ENCODE measurements at regions not wholly inside any gene's neighbourhood (a gene's known extent, or its start where the extent isn't known, plus 50 kb on each side); places are given as distances from the start of the nearest gene placed in this dataset.
"Not testable (repeated sequence)": the region's sequence is repeated elsewhere in the genome, so short reads cannot be mapped to it uniquely, and the experiment has no call there.

- no peak for DNase-seq (ENCODE audit: low read depth)
These were observed 760.4 kb downstream of the MCTP2 start for GRCh38 chr15:94991718-94992117.

- no peak for DNase-seq (ENCODE audit: low read depth)
These were observed 778.3 kb downstream of the MCTP2 start for GRCh38 chr15:95009635-95010034.

DNA sequence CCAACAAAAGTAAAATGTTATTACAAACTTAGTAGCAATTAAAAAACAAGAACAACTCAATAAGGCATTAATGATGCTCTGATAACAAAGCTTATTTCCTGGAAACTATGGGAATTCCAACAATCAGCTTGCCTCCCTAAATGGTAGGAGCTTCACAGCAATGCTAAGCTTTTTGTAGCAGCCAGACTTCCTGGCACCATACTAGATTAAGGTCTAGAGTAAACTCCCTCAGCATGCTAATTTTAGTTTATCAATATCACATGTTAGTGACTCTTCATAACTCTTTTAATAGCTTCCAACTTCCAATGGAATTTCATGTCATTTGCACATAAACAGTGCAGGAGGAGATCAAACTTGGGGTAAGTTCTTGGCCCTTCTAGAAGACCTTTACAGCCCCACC lies 782.0 kb downstream of the MCTP2 start:
- DNase-seq (ENCODE audit: low read depth) = no peak

GRCh38 chr15:95016511-95017229 lies 785.3 kb downstream of the MCTP2 start:
- DNase-seq (ENCODE audit: low read depth) = no peak

- DNase-seq (ENCODE audit: low read depth) = no peak
These were observed 786.4 kb downstream of the MCTP2 start for GRCh38 chr15:95017666-95018328.

DNA sequence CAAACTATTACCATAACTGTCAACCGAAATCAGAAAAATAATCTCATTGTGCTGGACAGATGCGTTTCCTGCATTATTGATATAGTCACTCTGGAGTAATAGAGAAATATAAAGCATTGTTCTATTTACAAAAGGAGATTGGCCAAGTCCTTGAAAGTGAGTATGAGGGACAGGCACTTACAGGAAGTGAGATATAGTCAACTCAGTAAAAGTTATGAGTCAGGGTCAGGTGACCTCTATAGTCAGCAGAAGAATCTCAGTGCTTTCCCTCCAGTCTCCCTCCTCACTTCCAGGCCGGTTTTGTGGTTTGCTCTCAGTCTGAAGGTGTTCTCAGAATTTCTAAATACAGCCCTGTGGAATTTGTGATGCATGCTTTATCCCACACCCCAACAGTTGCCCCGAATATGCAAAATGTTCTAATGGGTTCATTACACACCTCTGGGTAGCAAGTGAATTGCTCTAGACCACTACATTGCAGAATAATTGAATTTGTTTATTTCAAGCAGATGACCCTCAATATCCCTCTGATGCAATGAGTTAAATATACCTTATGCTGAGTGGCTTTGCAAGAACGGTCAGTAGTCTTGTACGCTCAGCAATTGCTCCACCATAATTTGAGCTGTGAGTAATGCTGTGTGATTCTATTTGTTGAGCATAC lies 787.7 kb downstream of the MCTP2 start:
- DNase-seq (ENCODE audit: low read depth) = peak; percentile 75

DNA sequence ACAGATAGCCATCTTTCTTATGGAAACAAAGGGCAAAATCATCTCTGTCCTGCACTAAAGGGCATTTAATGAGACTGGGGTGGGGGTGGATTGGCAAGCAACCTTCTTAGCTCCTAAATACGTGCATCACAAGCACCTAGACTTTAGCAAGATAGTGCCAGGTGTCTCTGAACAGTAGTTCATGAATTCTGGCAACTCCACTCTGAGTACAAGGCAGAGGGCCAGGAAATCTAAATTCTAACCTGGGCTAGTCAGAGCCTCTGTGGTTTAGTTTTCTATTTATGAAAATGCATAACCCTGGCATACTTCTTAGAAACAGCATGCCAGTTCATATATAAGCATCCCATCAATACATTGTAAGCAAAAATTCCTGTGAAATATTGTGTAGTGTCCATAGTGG lies 788.5 kb downstream of the MCTP2 start:
- no peak for DNase-seq (ENCODE audit: low read depth)

DNA sequence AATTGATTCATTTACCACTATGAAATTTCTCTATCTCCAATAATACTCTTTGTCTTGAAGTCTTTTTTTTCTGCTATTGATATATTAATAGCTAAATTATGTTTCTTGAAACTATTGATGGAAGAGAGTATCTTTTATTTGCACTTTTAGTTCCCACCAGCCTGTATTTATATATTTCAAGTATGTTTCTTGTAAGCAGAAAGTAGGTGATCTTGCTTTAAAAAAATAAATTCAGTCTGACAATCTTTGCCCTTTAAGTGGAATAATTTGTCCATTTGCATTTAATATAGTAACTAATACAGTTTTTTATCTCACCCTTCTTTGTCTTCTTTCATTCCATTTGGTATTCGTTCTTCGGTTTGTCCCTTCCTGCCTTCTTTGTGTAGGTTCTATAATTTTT lies 790.5 kb downstream of the MCTP2 start:
- no peak for DNase-seq (ENCODE audit: low read depth)

DNA sequence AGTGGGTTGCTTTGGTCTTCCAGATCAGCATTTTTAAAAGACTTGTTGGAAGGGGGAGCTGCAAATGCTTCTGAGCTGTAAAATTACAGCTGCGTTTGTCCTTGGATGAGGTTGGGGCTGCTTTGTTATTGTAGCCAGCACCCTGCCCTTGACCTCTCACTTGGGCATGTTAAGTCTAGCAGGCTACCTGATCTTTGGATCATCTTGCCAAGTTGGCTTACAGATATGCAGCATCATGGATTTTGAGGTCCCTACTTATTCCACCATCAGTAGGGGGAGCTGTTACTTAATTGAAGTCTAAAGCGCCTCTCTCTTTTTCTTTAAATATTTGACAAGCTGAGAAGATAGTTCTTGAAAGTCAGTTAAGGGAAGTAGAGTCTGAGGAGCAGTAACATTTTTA lies 793.0 kb downstream of the MCTP2 start:
- no peak for DNase-seq (ENCODE audit: low read depth)

DNA sequence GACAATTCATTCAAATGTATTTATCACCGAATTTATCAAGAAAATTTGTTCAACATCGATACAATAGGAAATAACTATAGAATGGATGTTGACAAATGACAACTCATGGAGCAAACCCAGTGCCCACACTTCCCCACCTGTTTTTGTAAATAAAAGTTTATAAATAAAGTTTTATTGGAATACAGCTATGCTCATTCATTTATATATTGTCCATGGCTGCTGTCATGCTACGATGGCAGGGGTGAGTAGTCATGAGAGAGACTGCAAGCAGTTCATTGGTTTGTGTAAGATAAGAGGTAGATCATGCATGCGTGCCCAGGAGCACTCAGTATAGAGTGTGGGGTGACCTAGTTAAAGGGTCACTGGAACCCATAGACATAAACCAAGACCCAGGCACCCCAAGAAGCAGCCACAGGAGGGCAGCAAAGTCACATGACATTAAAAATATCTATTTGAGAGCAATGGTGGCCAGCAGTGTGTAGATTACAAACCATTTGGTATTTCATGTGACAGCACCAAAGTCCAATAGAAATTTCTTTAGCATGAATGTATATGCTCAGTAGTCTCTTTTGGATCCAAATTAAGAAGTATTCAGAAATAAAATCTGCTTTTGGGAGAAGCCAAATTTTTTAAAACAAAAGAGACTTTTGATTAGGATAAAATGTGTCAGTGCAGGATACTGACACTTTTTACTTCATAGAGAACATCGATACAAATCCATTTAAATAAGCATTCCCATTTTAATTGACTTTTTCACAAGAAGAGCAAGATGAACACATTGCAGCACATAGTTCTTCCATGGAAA lies 794.8 kb downstream of the MCTP2 start:
- DNase-seq (ENCODE audit: low read depth) = peak; percentile 62

GRCh38 chr15:95027981-95028380 lies 796.6 kb downstream of the MCTP2 start:
- DNase-seq (ENCODE audit: low read depth) = no peak

- DNase-seq (ENCODE audit: low read depth) = no peak
These were observed 800.8 kb downstream of the MCTP2 start for GRCh38 chr15:95032156-95032555.

DNA sequence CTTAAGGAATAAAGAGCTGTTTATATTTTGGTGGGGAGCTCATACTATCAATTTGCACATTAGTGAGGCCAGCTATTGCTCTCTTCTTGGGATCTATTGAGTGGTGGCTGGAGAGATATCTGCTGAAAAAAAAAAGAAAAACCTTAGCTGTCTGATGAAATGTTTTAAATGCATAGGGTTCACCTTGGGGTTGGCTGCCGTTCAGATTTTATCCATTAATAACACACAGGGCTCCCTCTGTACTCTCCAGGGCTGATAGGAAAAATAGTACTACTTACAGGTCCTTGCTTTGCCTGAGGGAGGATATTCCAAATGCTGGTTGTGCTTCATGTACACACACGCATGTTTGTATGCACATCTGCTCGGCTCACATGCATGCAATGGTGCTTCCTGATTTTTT lies 803.7 kb downstream of the MCTP2 start:
- no peak for DNase-seq (ENCODE audit: low read depth)

DNA sequence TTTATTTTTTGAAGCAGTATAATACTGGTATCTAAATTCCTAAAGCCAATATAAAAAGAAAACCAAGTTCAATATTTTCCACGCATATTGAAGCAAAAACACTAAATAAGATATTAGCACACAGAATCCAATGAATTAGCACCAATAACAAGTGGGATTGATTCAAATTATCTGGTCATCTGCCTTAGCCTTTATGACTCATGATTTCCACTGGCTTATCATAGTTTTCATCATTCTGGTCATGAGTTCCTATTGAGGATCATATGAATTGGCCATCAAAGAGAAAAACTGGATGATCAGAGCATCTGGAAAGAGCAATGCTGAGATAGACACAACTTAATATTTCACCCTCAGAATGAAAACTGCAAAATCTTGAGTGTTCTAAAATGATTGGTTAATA lies 809.9 kb downstream of the MCTP2 start:
- DNase-seq (ENCODE audit: low read depth) = no peak

GRCh38 chr15:95043236-95043932 lies 812.0 kb downstream of the MCTP2 start:
- not testable (repeated sequence) for DNase-seq (ENCODE audit: low read depth)

GRCh38 chr15:95043933-95044313 lies 812.6 kb downstream of the MCTP2 start:
- no peak for DNase-seq (ENCODE audit: low read depth)

DNA sequence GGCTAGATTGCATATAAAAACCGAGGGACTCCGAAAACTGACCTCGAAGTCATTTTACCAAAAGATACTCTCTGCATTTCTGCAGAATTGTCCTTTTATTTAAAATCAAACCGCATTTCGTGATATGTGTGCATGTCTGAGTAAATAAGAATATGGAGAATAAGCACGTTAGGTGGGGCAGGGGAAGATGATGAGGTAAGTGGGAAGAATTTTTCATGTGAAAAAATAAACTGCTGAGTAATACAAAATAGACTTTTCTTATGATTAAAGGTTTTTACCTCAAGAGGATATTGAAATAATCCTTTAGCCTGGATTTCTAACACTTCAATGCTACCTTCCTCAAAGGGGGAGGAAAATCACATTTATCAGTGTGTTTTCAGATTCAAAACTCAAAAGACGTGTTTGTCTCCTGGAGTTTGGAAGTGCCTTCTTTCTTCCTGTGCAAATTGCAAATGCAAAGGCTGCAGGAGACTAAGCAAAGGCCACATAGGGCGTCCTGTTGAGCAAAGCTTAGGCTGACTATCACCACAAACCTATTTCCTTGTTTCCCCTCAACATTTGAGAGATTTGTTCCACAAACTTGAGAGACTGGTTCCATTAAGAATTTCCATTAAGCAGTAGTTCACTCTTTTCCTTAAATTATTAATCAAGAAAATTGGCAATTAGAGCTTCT lies 813.5 kb downstream of the MCTP2 start:
- no peak for DNase-seq (ENCODE audit: low read depth)

- DNase-seq (ENCODE audit: low read depth) = peak; percentile 17
These were observed 820.5 kb downstream of the MCTP2 start for GRCh38 chr15:95051861-95052260.

- no peak for DNase-seq (ENCODE audit: low read depth)
These were observed 828.1 kb downstream of the MCTP2 start for GRCh38 chr15:95059346-95059905.

DNA sequence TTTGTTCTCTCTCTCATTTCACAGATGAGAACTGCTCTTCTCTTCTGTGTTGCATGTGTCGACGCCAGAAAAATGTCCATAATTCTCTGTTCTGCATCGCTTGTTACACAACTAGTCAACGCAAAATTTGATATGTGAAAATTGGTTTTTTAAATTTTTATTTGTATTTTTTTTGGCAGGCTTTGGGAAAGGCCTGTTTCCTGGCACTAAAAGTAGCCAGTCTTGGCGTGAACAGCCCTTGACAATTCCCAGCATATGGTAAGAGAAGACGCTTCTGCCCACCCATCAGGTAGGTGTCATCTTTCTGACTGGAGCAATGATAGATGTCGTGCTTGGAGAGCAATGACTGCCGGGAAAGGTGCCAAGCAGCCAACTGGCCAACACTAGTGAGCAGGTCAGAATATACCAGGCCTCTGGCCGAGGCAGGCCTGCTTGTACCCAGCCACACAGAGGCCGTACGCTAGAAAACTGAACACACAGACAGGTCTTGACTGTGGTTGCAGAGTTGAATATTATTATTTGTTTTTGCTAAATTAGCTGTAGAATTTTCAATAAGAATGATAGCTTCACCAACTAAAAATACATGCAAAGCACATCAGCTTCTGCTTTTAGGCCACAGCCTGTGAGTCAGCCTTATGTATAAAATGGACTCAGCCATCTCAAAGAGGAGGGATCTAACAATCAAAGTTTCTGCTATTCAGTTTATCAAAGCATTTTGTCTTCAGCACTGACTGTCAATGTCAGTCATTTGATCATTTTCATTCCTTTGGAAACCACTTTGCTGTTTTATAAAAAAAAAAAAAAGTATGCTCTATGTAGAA lies 837.5 kb downstream of the MCTP2 start:
- DNase-seq (ENCODE audit: low read depth) = no peak
